NCI-H526 treated with DMSO at 0.1 percent for 48 hours (cell line): ENCODE measurements at regions not wholly inside any gene's neighbourhood (a gene's known extent, or its start where the extent isn't known, plus 50 kb on each side); places are given as distances from the start of the nearest gene placed in this dataset.
"Not testable (repeated sequence)": the region's sequence is repeated elsewhere in the genome, so short reads cannot be mapped to it uniquely, and the experiment has no call there.

Experiments used
- DNase-seq: peaks from one replicate; lab custom pipeline; 2025; lab: John Stamatoyannopoulos, UW

DNA sequence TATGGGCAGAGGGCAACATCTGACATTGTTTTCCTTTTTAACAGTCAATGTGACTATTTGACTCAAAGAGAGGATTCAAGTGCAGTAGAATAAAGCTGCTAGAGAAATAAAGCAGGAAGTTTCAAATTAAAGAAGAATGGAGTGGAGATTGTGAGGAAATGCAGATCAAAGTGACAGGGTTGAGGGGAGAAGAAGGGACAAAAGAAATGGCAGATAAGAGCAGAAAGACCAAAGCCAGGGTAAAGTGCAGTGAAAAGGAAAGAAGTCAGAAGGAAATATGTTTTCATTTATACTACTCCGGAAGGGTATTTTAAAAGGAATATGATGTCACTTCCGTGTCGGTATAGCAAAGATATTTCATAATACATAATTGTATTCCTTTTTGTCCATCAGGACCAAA is 297.5 kb upstream of the CRIM1 start:
- no peak for DNase-seq

DNA sequence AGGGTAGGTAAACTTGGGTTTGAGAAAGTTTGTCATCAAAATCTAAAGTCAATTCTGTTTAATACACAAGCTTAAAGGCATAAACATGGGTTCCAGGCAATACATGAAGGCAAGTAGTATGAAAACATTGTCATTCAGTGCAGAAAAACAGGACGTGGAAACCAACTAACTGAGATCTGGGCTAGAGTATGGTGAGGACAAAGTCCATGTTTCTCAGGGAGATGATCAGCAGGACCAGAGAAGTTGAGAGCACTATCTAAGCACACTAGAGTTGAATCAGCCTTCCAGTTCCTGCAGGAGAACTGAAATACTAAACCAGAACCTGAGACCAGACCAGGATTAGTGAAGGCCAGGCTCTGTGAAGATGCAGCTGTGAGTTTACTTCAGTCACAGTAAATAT is 302.8 kb upstream of the CRIM1 start:
- DNase-seq, result no peak

DNA sequence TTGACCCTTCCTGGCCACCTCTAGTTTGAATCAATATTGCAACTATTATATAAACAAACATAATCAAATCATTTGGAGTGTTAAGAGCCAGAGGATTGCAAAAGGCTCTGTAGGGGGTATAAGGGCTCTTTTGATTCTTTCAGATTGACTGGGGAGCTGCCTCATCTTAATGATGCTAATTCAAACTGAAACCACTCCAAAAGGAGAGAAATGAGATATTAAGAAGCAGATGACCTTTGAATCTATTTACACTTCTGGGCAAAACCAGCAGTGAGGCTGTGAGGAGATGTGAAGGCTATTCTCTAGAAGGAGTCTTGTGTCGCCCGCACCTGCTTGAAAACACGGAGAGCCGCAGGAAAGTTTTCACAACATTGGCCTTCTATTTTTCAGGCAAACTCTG is 311.2 kb upstream of the CRIM1 start:
- DNase-seq, result peak; percentile 36

DNA sequence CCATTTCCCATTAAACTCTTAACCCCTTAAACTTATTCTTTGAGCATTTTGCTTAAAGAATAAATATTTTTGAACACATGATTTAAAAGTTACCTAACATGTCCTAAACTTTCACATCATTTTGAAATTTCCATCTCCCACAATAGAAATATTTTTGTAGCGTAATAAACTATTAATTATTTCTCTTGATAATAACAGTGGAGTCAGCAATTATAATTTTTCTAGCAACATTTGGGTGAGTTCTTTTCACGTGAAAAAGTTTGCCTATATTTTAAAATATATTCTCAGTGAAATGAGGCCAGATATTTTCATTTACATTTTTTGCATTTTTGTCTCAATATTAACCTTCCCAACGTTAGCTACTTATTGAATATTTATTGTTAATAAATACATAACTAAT is 320.4 kb upstream of the CRIM1 start:
- no peak for DNase-seq

DNA sequence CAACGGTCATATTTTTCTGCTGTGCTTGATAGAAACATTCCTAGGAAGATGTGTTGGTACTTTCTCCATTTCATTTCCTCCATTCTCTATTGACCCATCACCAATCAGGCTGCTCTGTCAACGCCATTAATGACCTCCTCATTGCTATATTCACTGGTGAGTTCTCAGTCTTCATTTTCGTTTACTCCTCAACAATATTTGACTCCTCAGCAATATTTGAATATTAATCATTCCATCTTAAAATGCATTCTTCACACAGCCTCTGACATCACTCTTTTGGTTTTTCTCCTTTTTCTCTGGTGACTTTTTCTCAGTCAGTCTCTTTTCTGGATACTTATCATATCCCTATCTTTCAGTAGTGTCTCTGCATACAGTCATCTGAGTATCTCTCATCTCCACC is 323.5 kb upstream of the CRIM1 start:
- DNase-seq, result no peak

DNA sequence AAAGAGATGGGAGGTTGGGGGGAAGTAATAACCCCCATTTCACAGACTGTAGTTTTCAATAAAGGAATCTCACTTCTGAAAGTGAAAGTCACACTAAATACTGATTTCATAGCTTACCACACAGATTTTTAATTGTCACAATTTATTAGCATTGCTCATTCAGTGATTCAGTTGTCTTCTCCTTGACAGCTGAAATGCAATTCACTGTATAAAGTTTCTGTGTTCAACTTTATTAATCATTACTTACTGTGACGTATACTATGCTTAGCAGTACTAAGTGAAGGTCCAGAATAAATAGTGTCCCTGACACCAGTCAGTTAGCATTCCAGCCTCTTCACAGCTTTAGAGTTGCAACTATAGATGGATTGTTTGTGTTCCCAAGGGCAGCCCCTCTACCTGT is 324.1 kb upstream of the CRIM1 start:
- DNase-seq, result no peak

DNA sequence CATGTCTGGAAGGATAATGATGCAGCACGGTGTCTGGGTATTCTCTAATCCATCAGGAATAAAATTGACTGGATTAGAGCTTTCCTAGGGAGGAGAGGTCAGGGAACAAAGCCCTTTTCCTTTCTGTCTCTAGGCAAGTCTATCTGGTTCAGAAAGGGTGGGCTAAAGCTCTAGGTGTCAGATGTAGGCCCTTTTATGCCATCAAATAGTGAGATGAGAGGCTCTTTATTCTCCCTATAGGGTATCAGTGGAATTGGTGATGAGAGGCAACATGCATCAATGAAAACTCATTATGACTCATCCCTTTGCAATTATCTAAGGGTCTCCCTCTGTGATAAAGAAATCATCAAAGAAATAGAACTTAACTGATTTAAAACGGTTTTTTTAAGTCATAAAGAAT is 328.0 kb upstream of the CRIM1 start:
- no peak for DNase-seq

DNA sequence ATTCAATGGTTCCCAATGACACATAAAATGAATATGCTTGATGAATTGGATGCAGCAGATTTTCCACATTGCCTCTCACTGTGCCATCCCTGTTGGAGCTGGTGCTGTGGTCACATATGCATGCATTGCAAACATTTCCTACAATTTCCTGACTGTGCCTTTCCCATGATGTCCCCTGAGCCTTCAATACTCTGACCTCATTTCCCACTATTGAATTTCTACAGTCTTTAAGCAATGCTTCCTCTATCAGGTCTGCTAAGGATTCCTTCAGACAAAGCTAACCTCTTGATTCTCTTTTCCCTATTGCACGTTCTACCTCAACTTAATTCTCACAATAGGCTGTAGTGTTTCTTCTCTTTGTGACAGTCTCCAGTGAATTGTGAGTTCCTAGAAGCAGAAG is 342.5 kb upstream of the CRIM1 start:
- no peak for DNase-seq

DNA sequence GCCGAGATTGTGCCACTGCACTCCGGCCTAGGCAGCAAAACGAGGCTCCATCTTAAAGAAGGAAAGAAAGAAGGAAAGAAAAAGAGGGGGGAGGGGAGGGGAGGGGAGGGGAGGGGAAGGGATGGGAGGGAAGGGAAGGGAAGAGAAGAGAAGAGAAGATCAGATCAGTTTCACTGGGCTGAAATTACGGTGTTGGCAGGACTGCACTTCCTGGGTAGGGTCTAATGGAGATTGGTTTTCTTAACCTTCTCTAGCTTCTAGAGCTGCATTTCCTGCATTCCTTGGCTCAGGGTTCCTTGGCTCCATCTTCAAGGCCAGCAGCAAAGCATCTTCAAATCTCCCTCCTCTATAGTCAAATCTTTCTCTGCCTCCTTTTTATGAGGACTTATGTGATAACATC is 349.1 kb upstream of the CRIM1 start:
- DNase-seq, result no peak

DNA sequence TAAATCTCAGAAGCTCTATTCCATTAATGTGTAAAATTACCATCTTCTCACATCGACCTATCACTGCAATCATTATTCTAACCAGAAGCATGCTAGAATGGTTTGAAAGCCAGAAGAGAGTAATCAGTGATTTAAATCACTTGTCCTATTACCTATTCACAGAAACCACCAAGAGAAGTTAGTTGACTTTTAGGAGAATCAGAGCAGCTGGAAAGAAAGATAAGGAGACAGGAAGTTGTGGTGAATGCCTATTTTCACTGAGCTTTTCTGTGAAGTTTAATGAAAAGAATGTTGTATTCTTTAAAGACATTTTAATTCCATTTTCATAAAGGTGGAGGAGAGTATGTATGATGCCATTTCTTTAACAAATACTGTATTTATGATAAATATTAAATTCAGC is 352.6 kb upstream of the CRIM1 start:
- no peak for DNase-seq

DNA sequence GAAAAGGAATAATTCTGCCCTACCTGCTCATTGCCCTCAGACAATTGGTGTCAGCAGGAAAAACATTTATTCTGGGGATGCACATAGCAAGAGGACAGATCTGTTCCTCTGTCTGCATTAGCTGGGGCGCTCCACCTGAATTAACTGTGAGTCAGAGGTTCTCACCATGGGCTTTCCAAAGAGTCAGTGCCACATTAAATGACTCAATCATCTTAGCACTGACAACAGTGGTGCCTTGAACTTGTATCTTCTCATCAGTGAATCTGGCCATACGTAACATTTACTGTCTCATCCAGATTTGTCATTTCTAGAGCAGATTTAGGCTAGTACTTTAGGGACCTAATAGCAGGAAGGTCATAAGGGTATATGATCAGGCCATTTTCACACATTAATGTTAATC is 358.1 kb upstream of the CRIM1 start:
- DNase-seq, result no peak

DNA sequence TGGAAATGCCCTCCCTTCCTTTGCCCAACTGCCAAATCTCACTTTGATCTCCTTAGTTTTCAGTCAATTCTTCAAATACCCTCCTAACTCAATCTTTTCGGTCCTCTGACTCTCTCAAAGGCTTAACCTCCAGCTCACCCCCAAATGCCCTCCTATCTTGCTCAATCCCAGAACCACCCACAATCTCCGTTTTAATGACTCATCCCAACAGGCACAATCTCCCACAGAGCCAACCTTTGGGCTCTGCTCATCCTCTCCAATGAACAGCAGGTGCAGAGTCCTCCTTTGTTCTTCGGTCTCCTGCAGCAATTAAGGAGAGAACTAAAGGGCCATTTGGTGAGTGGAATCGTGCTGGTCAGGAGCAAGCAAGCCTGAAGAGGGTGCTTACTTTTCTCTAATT is 366.1 kb upstream of the CRIM1 start:
- no peak for DNase-seq

DNA sequence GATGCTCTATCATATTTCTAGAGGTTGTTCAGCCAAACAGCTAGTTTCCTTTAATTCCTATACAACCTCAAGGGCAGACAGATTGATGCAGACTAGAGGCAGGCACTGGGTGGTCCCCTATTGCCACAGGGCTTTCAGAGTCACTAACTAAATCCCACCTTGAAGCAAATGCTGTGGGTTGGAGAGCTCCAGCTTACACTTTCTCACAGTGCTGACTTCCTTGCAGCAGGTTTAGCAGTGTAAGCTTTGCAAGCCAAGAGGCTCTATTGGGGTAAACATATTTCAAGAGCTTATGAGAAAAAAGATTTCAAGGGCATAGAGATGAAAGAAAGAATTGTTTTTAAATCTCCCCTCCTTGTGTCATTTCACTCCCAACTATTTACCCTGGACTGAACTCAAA is 366.5 kb upstream of the CRIM1 start:
- no peak for DNase-seq

DNA sequence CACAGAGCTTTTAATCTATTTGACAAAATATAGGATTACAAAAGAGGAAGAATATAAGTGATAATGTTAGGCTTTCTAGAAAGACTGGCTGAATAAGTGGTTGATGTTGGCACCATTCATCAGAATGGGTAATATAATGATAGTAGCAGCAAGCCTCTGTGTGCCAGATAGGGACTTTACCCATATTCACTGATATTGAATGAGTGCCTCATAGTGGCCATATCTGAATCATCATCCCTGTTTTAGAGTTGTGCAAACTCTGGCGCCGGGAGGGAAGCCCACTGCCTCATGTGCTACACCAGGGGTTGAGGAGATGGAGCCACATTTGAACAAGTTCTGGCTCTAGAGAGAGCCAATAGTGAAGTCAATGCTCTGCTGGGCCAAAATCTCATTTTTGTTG is 368.7 kb upstream of the CRIM1 start:
- no peak for DNase-seq

DNA sequence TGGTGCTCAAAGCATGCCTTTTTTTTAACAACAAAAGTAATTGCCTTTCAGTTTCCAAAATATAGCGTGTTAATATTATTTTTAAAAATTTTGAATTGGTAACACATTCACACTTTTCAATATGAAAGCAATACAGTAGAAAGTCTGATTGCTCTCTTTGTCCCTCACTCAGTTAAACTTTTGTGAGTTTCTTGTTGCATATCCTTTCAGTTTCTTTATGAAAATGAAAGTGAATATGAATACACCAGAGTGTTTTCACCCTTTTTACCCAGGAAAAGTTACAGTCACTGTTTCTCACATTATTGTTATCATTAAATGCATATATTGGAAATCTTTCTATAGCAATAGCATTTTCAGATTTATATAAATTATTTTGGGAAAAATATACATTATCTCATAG is 377.4 kb upstream of the CRIM1 start:
- no peak for DNase-seq

DNA sequence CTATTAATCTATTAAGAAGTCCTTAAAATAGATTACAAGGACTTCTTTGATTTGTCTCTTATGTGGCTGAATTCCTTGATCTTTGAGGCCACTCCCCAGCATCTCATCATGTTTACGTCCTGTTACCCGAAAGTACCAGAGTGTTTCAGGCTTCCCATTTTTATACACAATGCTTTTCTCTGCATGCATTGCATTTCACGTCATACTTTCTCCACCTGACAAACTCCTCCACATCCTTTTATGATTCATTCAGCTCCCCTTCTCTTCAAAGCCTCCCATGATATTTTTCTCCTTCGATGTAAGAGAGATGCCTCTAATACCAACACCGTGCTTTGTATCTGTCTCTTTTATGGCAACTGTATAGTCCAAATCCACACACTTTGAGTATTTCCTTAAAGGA is 379.0 kb upstream of the CRIM1 start:
- DNase-seq, result no peak

DNA sequence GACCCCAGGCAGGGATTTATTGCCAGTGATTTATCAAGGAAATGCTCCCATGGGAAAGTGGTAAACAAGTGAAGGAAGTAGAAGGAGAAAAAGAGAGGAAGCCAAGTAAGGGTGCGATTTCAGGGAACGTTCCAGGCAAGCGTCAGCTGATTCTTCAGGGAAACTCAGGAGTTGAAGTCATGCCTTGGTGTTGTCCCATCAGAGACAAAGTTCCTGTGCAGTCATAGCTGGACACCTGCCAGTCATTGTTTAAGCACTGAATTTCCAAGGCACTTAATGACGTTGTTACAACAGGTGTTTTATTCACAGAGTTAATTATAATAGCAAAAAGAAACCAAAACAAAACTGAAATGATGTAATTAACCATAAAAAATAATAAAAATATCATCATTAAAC is 381.8 kb upstream of the CRIM1 start:
- DNase-seq, result no peak

DNA sequence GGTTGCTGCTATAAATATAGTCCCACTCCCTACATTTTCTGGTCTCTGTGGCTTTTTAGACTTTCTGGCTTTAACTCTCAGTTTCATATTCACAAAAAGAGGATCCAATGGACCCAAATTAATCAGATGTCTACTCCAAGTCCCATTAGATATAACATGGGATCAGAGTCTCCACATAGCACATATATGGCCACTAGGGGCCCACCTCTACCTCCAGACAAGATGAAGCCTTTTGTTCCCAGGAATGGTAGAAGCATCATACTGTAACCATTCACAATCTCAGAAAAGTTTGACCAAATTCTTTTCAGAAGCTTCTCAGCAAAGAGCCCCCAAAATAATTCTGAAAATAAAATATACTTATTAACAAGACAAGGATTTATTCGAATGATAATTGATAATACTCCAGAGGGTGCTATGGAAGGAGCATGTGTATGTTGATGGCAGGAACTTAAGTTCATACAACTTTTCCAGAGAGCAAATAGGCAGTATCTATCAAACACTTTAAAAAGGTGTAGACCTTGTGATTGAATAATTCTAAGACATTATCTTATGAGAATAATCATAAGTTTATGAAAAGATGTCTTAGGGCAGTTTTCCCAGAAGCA is 382.3 kb upstream of the CRIM1 start:
- DNase-seq, result peak; percentile 41

DNA sequence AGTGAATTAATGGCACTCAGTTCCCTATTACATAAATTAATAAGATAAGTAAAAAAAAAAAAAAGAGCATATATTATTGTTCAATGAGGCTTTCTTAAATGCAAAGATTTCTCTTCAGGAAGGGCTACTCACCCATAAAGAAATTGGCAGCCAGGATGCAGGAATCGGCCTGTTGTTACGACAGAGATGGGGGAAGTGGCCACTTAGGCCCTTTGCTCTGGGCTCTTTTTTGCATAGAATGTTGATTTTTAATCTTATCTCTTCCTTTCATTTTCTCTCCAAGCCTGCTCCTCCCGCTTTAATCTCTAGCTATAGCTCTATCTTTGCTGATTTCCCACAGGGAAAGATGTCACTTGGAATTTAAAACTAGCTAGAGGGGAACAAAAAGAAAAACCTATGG is 391.8 kb upstream of the CRIM1 start:
- DNase-seq, result no peak

DNA sequence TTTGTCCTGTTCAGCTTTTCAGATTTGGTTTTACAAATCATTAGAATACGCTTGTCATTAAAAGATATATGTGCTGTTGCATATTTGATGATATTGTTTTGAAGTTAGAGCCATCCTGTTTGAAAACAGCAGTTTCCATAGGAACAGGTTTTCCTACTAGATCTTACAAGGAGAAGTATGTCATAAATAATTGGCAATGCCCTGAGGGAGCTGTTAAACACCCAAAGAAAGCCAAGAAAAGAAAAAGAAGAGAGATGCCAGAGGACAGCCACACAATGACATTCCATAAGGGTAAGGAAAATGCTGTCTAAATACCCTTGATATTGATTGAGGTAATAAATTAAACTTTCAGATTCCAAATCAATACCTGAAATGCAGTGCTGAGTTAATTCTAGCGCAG is 392.2 kb upstream of the CRIM1 start:
- DNase-seq, result no peak

DNA sequence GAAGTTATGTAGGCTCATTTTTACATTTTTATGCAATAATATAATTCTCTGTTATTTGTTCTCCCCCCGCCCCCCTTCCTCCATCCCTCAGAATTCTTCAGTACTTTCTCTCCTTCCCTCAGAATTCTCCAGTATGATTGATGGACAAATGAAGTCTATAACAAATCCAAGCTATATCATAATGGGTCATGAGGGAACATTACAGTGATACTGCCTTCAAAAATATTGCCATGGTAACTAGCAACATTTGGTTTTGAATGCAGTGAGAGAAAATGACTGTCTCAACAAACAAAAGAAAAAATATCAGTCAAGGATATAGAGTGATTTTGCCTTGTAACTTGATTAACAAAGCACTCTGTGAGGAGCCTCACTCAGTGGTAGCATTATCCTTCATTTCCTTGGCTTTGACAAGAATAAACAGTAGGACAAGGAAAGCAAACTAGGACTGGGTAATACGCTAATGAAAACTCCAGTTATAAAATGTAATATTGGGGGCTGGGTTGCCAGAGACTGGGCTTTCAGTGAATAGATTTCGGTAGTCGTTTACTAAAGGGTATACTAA is 392.9 kb upstream of the CRIM1 start:
- DNase-seq, result no peak

DNA sequence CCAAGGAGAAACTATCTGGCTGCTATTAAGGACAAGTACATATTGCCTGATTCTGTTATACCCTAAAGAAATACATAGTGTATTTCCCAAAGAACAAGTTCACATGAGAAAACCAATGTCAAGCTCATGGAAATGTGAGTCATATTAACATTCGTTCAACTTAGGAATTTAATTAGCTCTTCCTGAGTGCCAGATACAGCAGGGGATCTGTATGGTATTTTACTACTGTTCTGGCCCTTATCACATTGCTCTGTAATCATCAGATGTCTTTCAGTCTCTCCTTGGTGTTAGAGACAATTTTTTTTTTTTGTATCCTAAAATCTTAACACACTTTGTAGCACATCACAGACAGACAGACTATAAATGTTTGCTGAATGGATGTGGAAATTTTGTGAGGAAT is 395.0 kb upstream of the CRIM1 start:
- no peak for DNase-seq

DNA sequence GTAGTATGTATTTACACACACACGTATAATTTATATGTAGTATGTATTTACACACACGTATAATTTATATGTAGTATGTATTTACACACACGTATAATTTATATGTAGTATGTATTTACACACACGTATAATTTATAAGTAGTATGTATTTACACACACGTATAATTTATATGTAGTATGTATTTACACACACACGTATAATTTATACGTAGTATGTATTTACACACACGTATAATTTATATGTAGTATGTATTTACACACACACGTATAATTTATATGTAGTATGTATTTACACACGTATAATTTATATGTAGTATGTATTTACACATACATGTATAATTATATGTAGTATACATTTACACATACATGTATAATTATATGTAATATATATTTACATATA is 398.5 kb upstream of the CRIM1 start:
- DNase-seq, result not testable (repeated sequence)

DNA sequence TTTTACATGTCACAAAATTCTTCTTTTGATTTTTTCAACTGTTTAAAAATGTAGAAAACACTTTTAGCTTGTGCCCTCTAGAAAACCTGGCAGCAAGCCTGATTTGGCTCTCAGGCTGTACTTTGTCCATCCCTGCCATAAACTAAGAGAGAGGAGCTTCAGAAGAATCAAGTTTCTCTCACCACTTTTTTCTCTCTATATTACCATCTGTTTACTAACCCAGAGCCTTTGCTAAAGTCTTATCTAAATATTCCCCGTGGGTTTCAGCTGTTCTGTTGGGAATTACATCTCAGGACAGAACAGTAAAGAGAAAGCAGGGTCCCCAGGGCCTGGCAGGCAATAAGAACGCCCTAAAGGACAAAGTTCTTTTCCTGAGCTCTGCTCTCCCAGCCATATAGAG is 409.1 kb upstream of the CRIM1 start:
- DNase-seq, result no peak

DNA sequence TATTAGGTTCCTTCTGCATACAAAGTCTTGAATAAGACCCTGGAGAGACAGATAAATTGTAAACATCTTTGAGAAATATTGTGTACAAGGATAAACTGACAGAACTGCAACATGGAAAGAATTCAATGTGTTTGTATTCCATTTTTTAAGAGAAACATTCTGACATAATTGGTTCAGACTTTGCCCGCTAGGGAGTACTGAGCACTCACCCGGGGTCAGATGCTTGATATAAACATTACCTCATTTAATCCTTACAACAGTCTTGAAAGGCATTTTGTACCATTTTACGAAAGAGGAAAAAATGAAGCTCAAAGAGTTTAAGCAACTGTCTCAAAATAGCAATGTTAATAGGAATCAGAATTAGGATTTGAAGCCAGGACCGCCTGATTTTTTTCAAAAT is 416.7 kb upstream of the CRIM1 start:
- DNase-seq, result no peak
